OCI-LY3 (cell line): ENCODE measurements at regions not wholly inside any gene's neighbourhood (a gene's known extent, or its start where the extent isn't known, plus 50 kb on each side); places are given as distances from the start of the nearest gene placed in this dataset.

Experiments
- CTCF ChIP-seq: fragments of 200-600, 300-600 bp; sonication (generic); IDR thresholded peaks from 2 replicates; pipeline ENCODE4 v1.5.1; 2014; ENCODE audit warnings: antibody characterized with exemption, low read length, low read depth
- EZH2phosphoT487 ChIP-seq: fragments of 200-600 bp; shearing (Covaris generic); IDR thresholded peaks from 2 replicates; pipeline ENCODE4 v1.6.1; 2018; ENCODE audit warnings: antibody characterized with exemption, mixed run types, low read depth

GRCh38 chr9:26331223-26331622 lies 561.4 kb downstream of the CAAP1 start:
- TF ChIP-seq CTCF (no peak), EZH2phosphoT487 (no peak)
